GM21723 (cell line): ENCODE measurements at regions not wholly inside any gene's neighbourhood (a gene's known extent, or its start where the extent isn't known, plus 50 kb on each side); places are given as distances from the start of the nearest gene placed in this dataset.

Experiments used
- ATAC-seq: cut with Tn5 transposase; IDR thresholded peaks from one replicate; pipeline ENCODE4 v1.9.1; 2021; ENCODE audit warnings: mild to moderate bottlenecking, moderate library complexity; ENCODE audit not compliant: unreplicated experiment

GRCh38 chr14:85293612-85294234 lies 236.2 kb upstream of the FLRT2 start:
- ATAC-seq, result no peak

GRCh38 chr14:85295318-85295717 lies 234.6 kb upstream of the FLRT2 start:
- ATAC-seq, result no peak

GRCh38 chr14:85296456-85297210 lies 233.3 kb upstream of the FLRT2 start:
- no peak for ATAC-seq

GRCh38 chr14:85300107-85300506 lies 229.8 kb upstream of the FLRT2 start:
- ATAC-seq, result no peak

- no peak for ATAC-seq
Measured at GRCh38 chr14:85301506-85301905, 228.4 kb upstream of the FLRT2 start.

GRCh38 chr14:85306024-85306423 lies 223.9 kb upstream of the FLRT2 start:
- no peak for ATAC-seq

GRCh38 chr14:85308531-85309300 lies 221.2 kb upstream of the FLRT2 start:
- no peak for ATAC-seq

GRCh38 chr14:85310491-85311272 lies 219.3 kb upstream of the FLRT2 start:
- ATAC-seq, result no peak

- no peak for ATAC-seq
Measured at GRCh38 chr14:85313560-85314207, 216.3 kb upstream of the FLRT2 start.

- ATAC-seq, result no peak
Measured at GRCh38 chr14:85315290-85315689, 214.7 kb upstream of the FLRT2 start.

- ATAC-seq, result no peak
Measured at GRCh38 chr14:85315733-85316290, 214.1 kb upstream of the FLRT2 start.

GRCh38 chr14:85316701-85317410 lies 213.1 kb upstream of the FLRT2 start:
- no peak for ATAC-seq

- ATAC-seq, result no peak
Measured at GRCh38 chr14:85317491-85318021, 212.4 kb upstream of the FLRT2 start.

GRCh38 chr14:85319101-85319500 lies 210.8 kb upstream of the FLRT2 start:
- ATAC-seq, result no peak

- ATAC-seq, result no peak
Measured at GRCh38 chr14:85319998-85320630, 209.8 kb upstream of the FLRT2 start.

GRCh38 chr14:85325134-85326017 lies 204.6 kb upstream of the FLRT2 start:
- no peak for ATAC-seq

GRCh38 chr14:85332401-85332800 lies 197.5 kb upstream of the FLRT2 start:
- no peak for ATAC-seq

GRCh38 chr14:85333313-85333712 lies 196.6 kb upstream of the FLRT2 start:
- no peak for ATAC-seq
